Mucosa of descending colon (tissue), 3 donors: ENCODE measurements at regions not wholly inside any gene's neighbourhood (a gene's known extent, or its start where the extent isn't known, plus 50 kb on each side); places are given as distances from the start of the nearest gene placed in this dataset.
"Not testable (repeated sequence)": the region's sequence is repeated elsewhere in the genome, so short reads cannot be mapped to it uniquely, and the experiment has no call there.

ENCODE experiments used
- ATAC-seq: fragments of 200-7000 bp; cut with Tn5 transposase; one replicate; pipeline ENCODE4 v1.9.1; 2020; ENCODE audit warnings: mild to moderate bottlenecking, moderate library complexity
- DNase-seq, 3 donors: peaks; one replicate each; pipeline ENCODE4 v3.0.0-alpha.2; 2020
- H3K36me3 ChIP-seq: fragments of 200-600 bp; one replicate; pipeline ENCODE4 v1.8.0; 2021; ENCODE audit warnings: low read depth, mild to moderate bottlenecking
- H3K4me1 ChIP-seq: fragments of 200-600 bp; one replicate; pipeline ENCODE4 v1.8.0; 2021; ENCODE audit warnings: low read depth, mild to moderate bottlenecking
- H3K4me3 ChIP-seq: fragments of 200-600 bp; one replicate; pipeline ENCODE4 v1.8.0; 2021; ENCODE audit warnings: mild to moderate bottlenecking
- H3K9me3 ChIP-seq: fragments of 200-600 bp; one replicate; pipeline ENCODE4 v1.8.0; 2021; ENCODE audit warnings: mild to moderate bottlenecking
- intact Hi-C, 2 donors: fragments of 100-400 bp; cut with DNase I in 1 of 2; cut with micrococcal nuclease in 1 of 2; formaldehyde crosslinking; loops; one replicate each; pipeline versions ENCODE4 v1.11.0 to v1.11.1; 2022; cut with DNase I, micrococcal nuclease
- TF ChIP-seq, protein P1 (sequence below): fragments of 200-600 bp; IDR thresholded peaks from one replicate; pipeline ENCODE4 v1.8.0; 2022; ENCODE audit warnings: antibody characterized with exemption, mild to moderate bottlenecking
- donor health status: DM: no; HTN: no; CAD: no; lungs with moderate emphysema.
- donor health status: DM: no; HTN: no; CAD: no.
- donor health status: DM: no; HTN: yes; CAD: no.

GRCh38 chr19:28553005-28553404 lies 659.9 kb downstream of the UQCRFS1 start:
- TF ChIP-seq, protein P1, sequence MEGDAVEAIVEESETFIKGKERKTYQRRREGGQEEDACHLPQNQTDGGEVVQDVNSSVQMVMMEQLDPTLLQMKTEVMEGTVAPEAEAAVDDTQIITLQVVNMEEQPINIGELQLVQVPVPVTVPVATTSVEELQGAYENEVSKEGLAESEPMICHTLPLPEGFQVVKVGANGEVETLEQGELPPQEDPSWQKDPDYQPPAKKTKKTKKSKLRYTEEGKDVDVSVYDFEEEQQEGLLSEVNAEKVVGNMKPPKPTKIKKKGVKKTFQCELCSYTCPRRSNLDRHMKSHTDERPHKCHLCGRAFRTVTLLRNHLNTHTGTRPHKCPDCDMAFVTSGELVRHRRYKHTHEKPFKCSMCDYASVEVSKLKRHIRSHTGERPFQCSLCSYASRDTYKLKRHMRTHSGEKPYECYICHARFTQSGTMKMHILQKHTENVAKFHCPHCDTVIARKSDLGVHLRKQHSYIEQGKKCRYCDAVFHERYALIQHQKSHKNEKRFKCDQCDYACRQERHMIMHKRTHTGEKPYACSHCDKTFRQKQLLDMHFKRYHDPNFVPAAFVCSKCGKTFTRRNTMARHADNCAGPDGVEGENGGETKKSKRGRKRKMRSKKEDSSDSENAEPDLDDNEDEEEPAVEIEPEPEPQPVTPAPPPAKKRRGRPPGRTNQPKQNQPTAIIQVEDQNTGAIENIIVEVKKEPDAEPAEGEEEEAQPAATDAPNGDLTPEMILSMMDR: no peak
- ATAC-seq: no peak
- Histone ChIP-seq H3K4me1 (no peaks in the 10 kb centered on the region), H3K4me3 (no peak overlapping the region), H3K36me3 (no peaks in the 10 kb centered on the region), H3K9me3 (no peaks in the 10 kb centered on the region)
- intact Hi-C loops: no loop called here
- DNase-seq: no peak

DNA sequence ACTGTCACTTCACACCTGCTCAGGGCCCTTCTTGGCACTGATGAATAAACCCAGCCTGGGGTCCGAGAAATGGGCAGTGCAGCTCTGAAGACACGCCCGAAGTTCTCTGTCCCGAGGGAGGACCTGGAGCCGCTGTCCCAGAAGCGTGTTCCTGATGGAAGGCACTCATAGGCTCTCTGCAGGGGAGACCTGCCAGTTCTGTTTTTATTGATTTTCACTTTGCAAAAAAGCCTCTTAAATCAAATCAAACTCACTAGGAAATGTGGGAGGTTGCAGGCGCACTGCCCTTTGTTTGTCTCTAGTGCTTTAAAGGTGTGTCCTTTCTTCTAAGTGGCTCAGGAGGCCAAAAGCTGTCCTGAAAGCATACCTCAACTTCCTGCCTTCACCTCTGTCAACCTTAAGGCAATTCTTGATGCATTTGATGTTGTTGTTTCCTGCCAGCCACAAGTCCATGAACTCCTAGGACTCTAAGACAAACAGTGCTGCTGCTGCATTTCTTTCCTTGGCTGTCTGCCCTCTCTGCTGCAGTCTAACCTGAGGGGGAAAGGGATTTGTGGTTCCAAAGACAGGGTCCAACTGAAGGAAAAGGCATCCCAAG lies 663.2 kb downstream of the UQCRFS1 start:
- TF ChIP-seq, protein P1: no peak
- Histone ChIP-seq H3K36me3 (no peaks in the 10 kb centered on the region), H3K4me3 (no peak overlapping the region), H3K4me1 (no peaks in the 10 kb centered on the region), H3K9me3 (no peaks in the 10 kb centered on the region)
- DNase-seq: no peak
- intact Hi-C loops: no loop called here
- no peak for ATAC-seq

DNA sequence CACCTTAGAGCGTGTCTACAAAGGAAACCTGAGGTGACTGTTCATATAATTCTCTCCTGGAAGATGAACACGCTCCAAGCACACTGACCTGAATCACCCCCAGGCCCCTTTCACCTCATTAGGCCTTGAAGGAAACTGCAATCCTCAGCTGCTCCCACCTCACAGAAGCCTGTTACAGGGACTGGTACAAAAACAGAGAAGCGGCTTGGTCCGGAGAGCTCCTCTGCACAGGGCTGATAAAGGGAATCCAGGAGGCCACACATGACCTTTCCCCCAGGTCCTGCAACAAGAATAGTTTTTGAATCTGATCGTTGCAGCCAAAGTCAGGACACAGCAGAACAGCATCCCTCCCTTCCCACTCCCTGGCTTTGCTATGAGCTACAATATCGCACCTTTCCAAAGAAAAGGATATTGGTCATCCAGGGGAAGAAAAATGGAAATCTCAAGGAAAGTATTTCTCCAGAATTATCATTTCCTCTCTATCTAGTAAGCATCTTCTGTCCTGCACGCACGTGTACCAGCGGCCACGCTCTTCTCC lies 666.7 kb downstream of the UQCRFS1 start:
- ATAC-seq (no peak), DNase-seq (no peak)
- Histone ChIP-seq H3K9me3 (no peaks in the 10 kb centered on the region), H3K36me3 (no peaks in the 10 kb centered on the region), H3K4me3 (no peak overlapping the region), H3K4me1 (no peaks in the 10 kb centered on the region)
- intact Hi-C loops: no loop called here
- TF ChIP-seq, protein P1: no peak

- DNase-seq, H3K4me3 ChIP-seq, intact Hi-C loops, H3K4me1 ChIP-seq, H3K36me3 ChIP-seq, H3K9me3 ChIP-seq, ATAC-seq: not testable (repeated sequence)
Observed at GRCh38 chr19:28545397-28545796, 667.6 kb downstream of the UQCRFS1 start.

GRCh38 chr19:28544451-28545261 lies 668.3 kb downstream of the UQCRFS1 start:
- intact Hi-C loops: no loop called here
- no peak for ATAC-seq
- Histone ChIP-seq H3K36me3 (no peaks in the 10 kb centered on the region), H3K4me1 (no peaks in the 10 kb centered on the region), H3K4me3 (no peak overlapping the region), H3K9me3 (no peaks in the 10 kb centered on the region)
- no peak for DNase-seq
- TF ChIP-seq, protein P1: no peak

- no peak for DNase-seq
- H3K36me3 ChIP-seq: no peaks in the 10 kb centered on the region
- no peaks in the 10 kb centered on the region for H3K4me1 ChIP-seq
- TF ChIP-seq, protein P1: no peak
- no peaks in the 10 kb centered on the region for H3K9me3 ChIP-seq
- no peak for ATAC-seq
- no peak overlapping the region for H3K4me3 ChIP-seq
- intact Hi-C loops: no loop called here
Observed at GRCh38 chr19:28543244-28543776, 669.6 kb downstream of the UQCRFS1 start.
